ENCODE measurements at regions not wholly inside any gene's neighbourhood (a gene's known extent, or its start where the extent isn't known, plus 50 kb on each side); places are given as distances from the start of the nearest gene placed in this dataset.

DNA sequence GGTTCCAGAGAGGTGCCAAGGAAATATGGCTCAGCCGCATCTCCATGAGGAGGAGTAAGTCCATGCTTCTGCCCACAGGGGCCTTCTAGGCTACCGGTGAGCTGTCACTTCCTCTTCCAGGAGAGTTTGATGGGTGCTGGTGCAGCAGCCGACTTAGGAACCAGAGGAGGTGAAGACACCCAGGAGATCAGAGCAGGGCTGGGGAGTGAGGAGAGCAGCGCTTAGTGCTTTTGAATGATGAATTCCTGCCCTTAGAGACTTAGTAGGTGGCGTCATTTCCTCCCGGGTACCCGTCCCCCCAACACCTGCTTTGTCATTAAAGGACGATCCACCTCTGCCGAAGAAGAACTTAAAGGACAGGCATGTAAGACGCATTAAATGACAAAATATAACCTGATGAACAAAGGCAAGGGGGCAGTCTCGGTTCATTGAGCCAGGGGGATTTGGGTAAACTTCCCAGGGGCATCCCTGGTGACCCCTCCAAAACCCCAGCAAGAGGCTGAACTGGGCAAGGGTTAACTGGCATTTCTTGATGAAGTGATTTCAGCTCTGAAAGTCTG is 67.6 kb downstream of the HES1 start:
- Histone ChIP-seq H3K27me3 (peaks cover 12% of the 10 kb centered on the region), H3K36me3 (no peaks in the 10 kb centered on the region), H3K9me3 (no peaks in the 10 kb centered on the region), H3K4me1 (no peaks in the 10 kb centered on the region), H3K9ac (ENCODE audit: low read depth in 2 of 2, low read length in 2 of 2) (no peak overlapping the region), H3K27ac (no peak overlapping the region), H3K4me3 (peak overlapping the region; percentile 35)
- TF ChIP-seq, protein P1, sequence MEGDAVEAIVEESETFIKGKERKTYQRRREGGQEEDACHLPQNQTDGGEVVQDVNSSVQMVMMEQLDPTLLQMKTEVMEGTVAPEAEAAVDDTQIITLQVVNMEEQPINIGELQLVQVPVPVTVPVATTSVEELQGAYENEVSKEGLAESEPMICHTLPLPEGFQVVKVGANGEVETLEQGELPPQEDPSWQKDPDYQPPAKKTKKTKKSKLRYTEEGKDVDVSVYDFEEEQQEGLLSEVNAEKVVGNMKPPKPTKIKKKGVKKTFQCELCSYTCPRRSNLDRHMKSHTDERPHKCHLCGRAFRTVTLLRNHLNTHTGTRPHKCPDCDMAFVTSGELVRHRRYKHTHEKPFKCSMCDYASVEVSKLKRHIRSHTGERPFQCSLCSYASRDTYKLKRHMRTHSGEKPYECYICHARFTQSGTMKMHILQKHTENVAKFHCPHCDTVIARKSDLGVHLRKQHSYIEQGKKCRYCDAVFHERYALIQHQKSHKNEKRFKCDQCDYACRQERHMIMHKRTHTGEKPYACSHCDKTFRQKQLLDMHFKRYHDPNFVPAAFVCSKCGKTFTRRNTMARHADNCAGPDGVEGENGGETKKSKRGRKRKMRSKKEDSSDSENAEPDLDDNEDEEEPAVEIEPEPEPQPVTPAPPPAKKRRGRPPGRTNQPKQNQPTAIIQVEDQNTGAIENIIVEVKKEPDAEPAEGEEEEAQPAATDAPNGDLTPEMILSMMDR (IDR thresholded peaks at IDR 0.05), result no peak
- DNase-seq, result no peak
- intact Hi-C loops (cut with DNase I), result no loop called here

DNA sequence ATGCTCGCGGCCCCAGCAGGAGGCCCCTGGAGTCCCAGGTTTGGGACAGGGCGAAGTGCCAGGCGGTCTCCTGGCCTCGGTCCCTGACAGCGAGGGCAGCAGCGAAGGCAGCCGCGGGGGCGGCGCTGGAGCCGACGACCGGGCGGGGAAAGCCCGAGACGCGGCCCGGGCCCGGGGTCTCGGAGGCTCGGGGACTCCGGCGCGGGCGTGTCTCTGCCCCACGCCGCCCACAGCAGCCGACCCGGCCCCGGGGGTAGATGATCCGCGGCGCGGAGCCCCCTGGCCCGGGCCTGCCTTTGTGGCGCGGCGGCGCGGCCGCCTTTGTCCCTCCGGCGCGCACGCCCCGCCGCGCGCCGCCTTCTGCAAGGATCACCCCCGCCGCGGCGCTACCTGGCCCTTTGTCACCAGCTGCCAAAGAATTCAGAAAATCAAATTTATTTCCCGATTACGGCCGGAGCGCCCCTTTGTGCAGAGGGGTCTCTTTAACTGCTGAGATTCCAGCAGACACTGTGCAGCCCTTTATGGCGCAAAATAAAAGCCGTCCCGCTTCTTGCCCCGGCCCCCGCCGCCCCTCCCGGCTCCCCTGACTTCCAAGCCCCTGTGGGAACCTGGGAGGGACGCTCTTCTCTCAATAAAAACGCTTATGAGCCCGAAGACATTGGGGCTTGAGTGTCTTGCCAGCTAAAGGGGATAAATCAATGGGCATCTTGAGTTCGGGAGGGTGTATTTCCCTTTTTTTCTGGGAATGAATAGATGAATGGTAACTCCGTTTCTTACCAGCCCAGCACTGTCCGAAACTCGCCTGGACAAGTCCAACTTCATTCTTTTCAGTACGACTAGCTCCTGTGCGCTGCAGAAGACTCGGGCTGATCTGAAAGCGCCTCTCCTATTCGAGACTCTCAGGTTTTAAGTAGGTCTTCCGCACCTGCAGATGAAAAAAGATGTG is 68.4 kb downstream of the HES1 start:
- Histone ChIP-seq H3K36me3 (no peaks in the 10 kb centered on the region), H3K9ac (ENCODE audit: low read depth in 2 of 2, low read length in 2 of 2) (no peak overlapping the region), H3K4me3 (peak overlapping the region; percentile 35), H3K9me3 (no peaks in the 10 kb centered on the region), H3K27ac (no peak overlapping the region), H3K27me3 (peaks cover 12% of the 10 kb centered on the region), H3K4me1 (no peaks in the 10 kb centered on the region)
- no peak for DNase-seq
- TF ChIP-seq, protein P1 (IDR thresholded peaks at IDR 0.05), result no peak
- intact Hi-C loops (cut with DNase I), result no loop called here

DNA sequence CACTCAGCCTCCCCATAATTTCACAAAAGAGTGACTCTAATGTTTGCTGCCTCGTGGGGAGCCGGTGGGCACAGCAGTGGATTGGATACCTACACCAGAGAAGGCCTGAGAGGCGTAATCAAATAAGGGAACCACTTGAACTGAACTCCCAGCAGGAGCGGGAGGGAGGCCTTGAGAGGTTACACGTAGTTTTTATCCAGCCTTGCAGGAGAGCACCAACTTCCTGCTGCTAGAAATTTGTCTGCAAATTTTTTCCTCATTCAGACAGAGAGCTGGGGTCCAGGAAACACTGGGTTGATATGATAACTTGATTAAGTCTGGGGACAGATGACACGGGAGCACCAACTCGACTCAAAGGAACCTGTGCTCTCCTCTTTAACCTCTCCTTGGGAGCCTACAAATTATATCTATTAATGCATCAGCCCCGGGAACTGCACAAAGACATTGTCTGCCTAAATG is 69.8 kb downstream of the HES1 start:
- Histone ChIP-seq H3K4me1 (no peaks in the 10 kb centered on the region), H3K36me3 (no peaks in the 10 kb centered on the region), H3K27me3 (peaks cover 12% of the 10 kb centered on the region), H3K4me3 (no peak overlapping the region), H3K27ac (no peak overlapping the region), H3K9me3 (no peaks in the 10 kb centered on the region), H3K9ac (ENCODE audit: low read depth in 2 of 2, low read length in 2 of 2) (no peak overlapping the region)
- TF ChIP-seq, protein P1 (IDR thresholded peaks at IDR 0.05), result no peak
- no peak for DNase-seq
- intact Hi-C loops (cut with DNase I), result no loop called here

DNA sequence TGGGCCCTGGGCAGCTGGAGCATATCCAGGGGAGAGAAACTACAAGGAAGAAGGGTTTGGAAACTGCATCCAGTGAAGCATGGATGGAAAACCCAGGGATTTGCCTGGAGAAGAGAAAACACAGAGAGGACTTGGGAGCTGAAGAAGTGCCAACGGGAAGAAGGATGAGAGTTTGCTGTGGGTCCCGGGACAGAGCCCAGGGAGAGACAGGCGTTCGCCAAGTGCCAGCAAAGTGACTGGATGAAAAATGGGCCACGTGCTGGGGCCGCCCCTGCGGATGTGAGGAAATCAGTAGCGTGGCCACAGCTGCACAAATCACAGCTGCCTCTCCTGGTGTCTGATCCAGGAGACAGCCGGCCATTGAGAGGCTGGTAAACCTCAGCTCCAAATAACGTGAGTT is 70.4 kb downstream of the HES1 start:
- TF ChIP-seq, protein P1 (IDR thresholded peaks at IDR 0.05), result no peak
- Histone ChIP-seq H3K9ac (ENCODE audit: low read depth in 2 of 2, low read length in 2 of 2) (no peak overlapping the region), H3K4me3 (no peak overlapping the region), H3K27ac (no peak overlapping the region), H3K27me3 (peaks cover 12% of the 10 kb centered on the region), H3K4me1 (no peaks in the 10 kb centered on the region), H3K9me3 (no peaks in the 10 kb centered on the region), H3K36me3 (no peaks in the 10 kb centered on the region)
- intact Hi-C loops (cut with DNase I), result no loop called here
- peak; percentile 54 for DNase-seq

DNA sequence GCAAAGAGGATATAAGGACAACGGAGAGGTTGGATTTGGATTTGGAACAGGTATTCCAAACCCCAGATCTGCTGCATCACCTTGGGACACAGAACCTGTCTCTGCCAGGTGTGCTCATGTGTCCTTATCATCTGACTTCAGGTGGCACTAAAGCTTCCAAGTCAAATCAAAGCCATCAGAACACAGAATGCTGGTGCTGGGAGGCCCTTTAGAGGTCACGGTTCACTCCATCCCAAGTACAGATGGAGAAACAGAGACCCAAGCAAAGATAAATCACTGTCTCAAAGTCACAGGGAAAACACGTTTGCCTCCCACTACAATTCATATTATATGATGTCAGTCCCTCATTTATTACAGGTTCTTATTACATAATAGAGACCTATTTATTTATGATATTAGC is 72.8 kb downstream of the HES1 start:
- no peak overlapping the region for H3K27ac ChIP-seq
- no peak overlapping the region for H3K9ac ChIP-seq (ENCODE audit: low read depth in 2 of 2, low read length in 2 of 2)
- peaks cover 9% of the 10 kb centered on the region for H3K27me3 ChIP-seq
- TF ChIP-seq, protein P1 (IDR thresholded peaks at IDR 0.05), result no peak
- no peak for DNase-seq
- intact Hi-C loops (cut with DNase I), result no loop called here
- no peaks in the 10 kb centered on the region for H3K4me1 ChIP-seq
- H3K36me3 ChIP-seq, result no peaks in the 10 kb centered on the region
- H3K4me3 ChIP-seq, result no peak overlapping the region
- H3K9me3 ChIP-seq, result no peaks in the 10 kb centered on the region
